Keratinocyte (primary cell): ENCODE measurements at regions not wholly inside any gene's neighbourhood (a gene's known extent, or its start where the extent isn't known, plus 50 kb on each side); places are given as distances from the start of the nearest gene placed in this dataset.

Experiments used
- EZH2 ChIP-seq: IDR thresholded peaks from one replicate; pipeline ENCODE4 v1.6.1; 2012; ENCODE audit warnings: inconsistent platforms, mild to moderate bottlenecking, low read length, moderate library complexity
- TF ChIP-seq, protein P1 (sequence below), 3 experiments: IDR thresholded peaks in 1 of 3; conservative IDR thresholded peaks in 1 of 3; optimal IDR thresholded peaks in 1 of 3; 2 replicates in 2 of 3; 3 replicates in 1 of 3; pipeline versions ENCODE3 to v1.5.1; 2011; ENCODE audit warnings: low read length in 3 of 3, mild to moderate bottlenecking in 3 of 3, moderate library complexity in 2 of 3, control low read depth in 1 of 3, inconsistent platforms in 1 of 3; ENCODE audit not compliant: insufficient read depth in 2 of 3; ENCODE audit errors: extremely low read depth in 1 of 3

DNA sequence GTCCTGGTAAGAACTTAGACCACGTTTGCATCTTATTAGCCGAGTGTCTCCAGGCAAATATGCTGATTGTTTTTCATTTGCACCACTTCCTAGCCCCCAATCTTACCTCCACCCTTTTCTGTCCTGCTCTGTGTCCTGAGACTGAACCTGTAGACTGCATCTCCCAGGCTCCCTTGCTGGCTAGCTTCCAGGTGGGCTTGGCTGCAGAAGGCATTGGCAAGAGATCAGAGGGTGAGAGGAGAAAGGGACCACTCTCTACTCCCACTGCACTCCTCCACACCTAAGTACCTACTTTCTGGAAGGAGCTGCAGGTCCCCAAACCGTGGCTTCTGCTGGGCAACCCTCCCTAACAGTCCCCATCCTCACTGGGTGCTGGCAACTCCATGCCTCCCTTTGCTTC, 59.9 kb upstream of the XPA start:
- TF ChIP-seq, protein P1, sequence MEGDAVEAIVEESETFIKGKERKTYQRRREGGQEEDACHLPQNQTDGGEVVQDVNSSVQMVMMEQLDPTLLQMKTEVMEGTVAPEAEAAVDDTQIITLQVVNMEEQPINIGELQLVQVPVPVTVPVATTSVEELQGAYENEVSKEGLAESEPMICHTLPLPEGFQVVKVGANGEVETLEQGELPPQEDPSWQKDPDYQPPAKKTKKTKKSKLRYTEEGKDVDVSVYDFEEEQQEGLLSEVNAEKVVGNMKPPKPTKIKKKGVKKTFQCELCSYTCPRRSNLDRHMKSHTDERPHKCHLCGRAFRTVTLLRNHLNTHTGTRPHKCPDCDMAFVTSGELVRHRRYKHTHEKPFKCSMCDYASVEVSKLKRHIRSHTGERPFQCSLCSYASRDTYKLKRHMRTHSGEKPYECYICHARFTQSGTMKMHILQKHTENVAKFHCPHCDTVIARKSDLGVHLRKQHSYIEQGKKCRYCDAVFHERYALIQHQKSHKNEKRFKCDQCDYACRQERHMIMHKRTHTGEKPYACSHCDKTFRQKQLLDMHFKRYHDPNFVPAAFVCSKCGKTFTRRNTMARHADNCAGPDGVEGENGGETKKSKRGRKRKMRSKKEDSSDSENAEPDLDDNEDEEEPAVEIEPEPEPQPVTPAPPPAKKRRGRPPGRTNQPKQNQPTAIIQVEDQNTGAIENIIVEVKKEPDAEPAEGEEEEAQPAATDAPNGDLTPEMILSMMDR (optimal IDR thresholded peaks at IDR 0.05 in 1 of 3, IDR thresholded peaks at IDR 0.05 in 1 of 3, conservative IDR thresholded peaks at IDR 0.05 in 1 of 3; ENCODE audit: extremely low read depth in 1 of 3, insufficient read depth in 2 of 3, low read length in 3 of 3) = no peak
- TF ChIP-seq EZH2 = no peak
